Heart left ventricle (tissue), 16 donors: ENCODE measurements at regions not wholly inside any gene's neighbourhood (a gene's known extent, or its start where the extent isn't known, plus 50 kb on each side); places are given as distances from the start of the nearest gene placed in this dataset.

ENCODE experiments used
- ATAC-seq, 4 donors: fragments of 200-7000 bp; cut with Tn5 transposase; one replicate each; pipeline ENCODE4 v1.9.1; 2020 to 2022; ENCODE audit warnings: moderate library complexity in 4 of 4, mild to moderate bottlenecking in 3 of 4, moderate number of reproducible peaks in 1 of 4
- DNase-seq, 5 donors: peaks; one replicate each; pipeline ENCODE4 v3.0.0-alpha.2; 2020
- H3K27ac ChIP-seq, 12 donors: fragments of 200-600 bp; sonication (generic) in 4 of 12; one replicate each; pipeline versions ENCODE4 v1.5.0 to v1.8.0; 2016 to 2022; ENCODE audit warnings: mild to moderate bottlenecking in 2 of 12
- H3K27me3 ChIP-seq, 9 donors: fragments of 200-600 bp; sonication (generic) in 2 of 9; one replicate each; pipeline versions ENCODE4 v1.5.1 to v1.8.0; 2016 to 2022; ENCODE audit warnings: mild to moderate bottlenecking in 3 of 9
- H3K36me3 ChIP-seq, 9 donors: fragments of 200-600 bp; sonication (generic) in 2 of 9; one replicate each; pipeline versions ENCODE4 v1.5.0 to v1.8.0; 2018 to 2022; ENCODE audit warnings: mild to moderate bottlenecking in 2 of 9
- H3K4me1 ChIP-seq, 12 donors: fragments of 200-600 bp; sonication (generic) in 4 of 12; one replicate each; pipeline versions ENCODE4 v1.5.0 to v1.8.0; 2016 to 2022; ENCODE audit warnings: mild to moderate bottlenecking in 3 of 12
- H3K4me3 ChIP-seq, 12 donors: fragments of 200-600 bp; sonication (generic) in 4 of 12; one replicate each; pipeline versions ENCODE4 v1.5.0 to v1.8.0; 2017 to 2022; ENCODE audit warnings: mild to moderate bottlenecking in 9 of 12, moderate library complexity in 4 of 12
- H3K9me3 ChIP-seq, 12 donors: fragments of 200-600 bp; sonication (generic) in 4 of 12; one replicate each; pipeline versions ENCODE4 v1.5.0 to v1.8.0; 2016 to 2022; ENCODE audit warnings: mild to moderate bottlenecking in 1 of 12
- CTCF ChIP-seq, 12 donors: fragments of 200-600 bp; sonication (generic) in 4 of 12; IDR thresholded peaks; one replicate each; pipeline versions ENCODE4 v1.5.0 to v1.8.0; 2018 to 2022; ENCODE audit warnings: antibody characterized with exemption in 12 of 12, mild to moderate bottlenecking in 5 of 12
- POLR2A ChIP-seq, 2 donors: fragments of 450-650 bp; IDR thresholded peaks; one replicate each; pipeline ENCODE4 v1.6.1; 2017; ENCODE audit warnings: antibody characterized with exemption in 2 of 2, mild to moderate bottlenecking in 2 of 2, moderate library complexity in 2 of 2
- WGBS, 4 donors: extraction: QIAGEN DNeasy Blood & Tissue Kit in 2 of 4; methylation state at CpG; one replicate each; pipeline versions ENCODE4 v1.1.5 to v1.1.7; 2013 to 2018; 5-methylcytosine and 5-hydroxymethylcytosine counted together
- intact Hi-C, 10 donors: fragments of 100-400 bp; cut with DNase I; formaldehyde crosslinking; loops; one replicate each; pipeline versions ENCODE4 v1.11.1 to v1.14.2; 2022
- donor health status: ischemic (EF 13 %, LVEDD 7.1; RV severe dilation, severe dysfunction).
- donor health status: healthy with polysubstance abuse.
- donor health status: DM: no; HTN: yes; CAD: no.
- donor health status: DM: no; HTN: no; CAD: no.
- donor health status: ischemic (EF 25% LVEDD 6.9; RV normal size, moderate dysfunction).
- donor health status: ischemic (EF 25% LVEDD 5.7; RV mildly dilated, moderate dysfunction).
- donor health status: healthy.
- donor health status: DM: yes; HTN: yes; CAD: no.
- donor health status: ischemic (EF 35%, LVEDD 5.7; RV mildly dilated, moderate dysfunction).
- donor health status: nonischemic (EF 11% LVEDD 7.7; RV severe dilation, severe dysfunction).
- donor health status: DM: yes; HTN: yes; CAD: no.
- donor health status: PGD.
- donor health status: ischemic (EF 29% LVEDD 5.4; RV normal size, mild dysfunction).
- donor health status: nonischemic (EF 23%, LVEDD 6.1; RV moderate dilation, normal function).

DNA sequence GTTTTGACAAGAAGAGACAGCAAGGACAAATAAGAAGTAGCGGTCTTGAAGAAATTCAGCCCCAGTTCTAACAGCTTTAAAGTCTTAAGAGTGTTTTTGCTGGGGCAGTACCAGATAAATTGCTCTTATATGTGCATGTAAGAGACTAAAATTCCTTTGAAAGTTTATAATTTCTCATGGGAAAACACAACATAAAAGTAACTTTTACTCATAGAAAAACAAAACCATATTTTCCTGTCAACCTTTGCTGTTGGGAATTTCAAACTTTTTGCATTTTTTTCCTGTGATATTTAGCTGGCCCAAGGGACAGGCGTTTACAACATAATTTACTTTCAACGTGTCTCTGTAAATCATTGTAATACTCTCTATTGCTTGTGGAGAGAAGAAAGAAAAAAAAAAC, 767.8 kb upstream of the ZEB2 start:
- Histone ChIP-seq H3K4me1 (peaks cover 0 to 15% (median 0%) of the 10 kb centered on the region in 12 donors), H3K9me3 (no peaks in the 10 kb centered on the region), H3K4me3 (no peak overlapping the region), H3K27me3 (no peaks in the 10 kb centered on the region), H3K27ac (no peak overlapping the region), H3K36me3 (no peaks in the 10 kb centered on the region)
- ATAC-seq (no peak), DNase-seq (no peak)
- intact Hi-C loops = no loop called here
- 56 to 74% (median 58%) methylated on average over 3 of the region's 3 CpGs for WGBS, 4 donors
- TF ChIP-seq CTCF (IDR thresholded peaks at IDR 0.05) (no peak), POLR2A (IDR thresholded peaks at IDR 0.05) (no peak)

- DNase-seq (peak in 1 of 5 donors; percentile 16), ATAC-seq (no peak)
- TF ChIP-seq CTCF (IDR thresholded peaks at IDR 0.05) (no peak), POLR2A (IDR thresholded peaks at IDR 0.05) (no peak)
- H3K4me1 ChIP-seq = peaks cover 0 to 15% (median 0%) of the 10 kb centered on the region in 12 donors
- intact Hi-C loops = no loop called here
- H3K27ac ChIP-seq = no peak overlapping the region
- peaks cover 0 to 9% (median 0%) of the 10 kb centered on the region in 12 donors for H3K9me3 ChIP-seq
- H3K27me3 ChIP-seq = no peaks in the 10 kb centered on the region
- no peak overlapping the region for H3K4me3 ChIP-seq
- H3K36me3 ChIP-seq = no peaks in the 10 kb centered on the region
- WGBS, 4 donors = 39 to 48% (median 43%) methylated on average over 7 of the region's 7 CpGs
Measured at GRCh38 chr2:145286716-145287275, 766.9 kb upstream of the ZEB2 start.

GRCh38 chr2:145284551-145284950, 764.6 kb upstream of the ZEB2 start:
- Histone ChIP-seq H3K27ac (no peak overlapping the region), H3K4me3 (no peak overlapping the region), H3K36me3 (no peaks in the 10 kb centered on the region), H3K9me3 (peaks cover 0 to 9% (median 0%) of the 10 kb centered on the region in 12 donors), H3K27me3 (no peaks in the 10 kb centered on the region), H3K4me1 (peaks cover 0 to 15% (median 0%) of the 10 kb centered on the region in 12 donors)
- TF ChIP-seq CTCF (IDR thresholded peaks at IDR 0.05) (no peak), POLR2A (IDR thresholded peaks at IDR 0.05) (no peak)
- WGBS, 4 donors = 77 to 86% (median 84%) methylated on average over 5 of the region's 5 CpGs
- DNase-seq (no peak), ATAC-seq (no peak)
- intact Hi-C loops = no loop called here

DNA sequence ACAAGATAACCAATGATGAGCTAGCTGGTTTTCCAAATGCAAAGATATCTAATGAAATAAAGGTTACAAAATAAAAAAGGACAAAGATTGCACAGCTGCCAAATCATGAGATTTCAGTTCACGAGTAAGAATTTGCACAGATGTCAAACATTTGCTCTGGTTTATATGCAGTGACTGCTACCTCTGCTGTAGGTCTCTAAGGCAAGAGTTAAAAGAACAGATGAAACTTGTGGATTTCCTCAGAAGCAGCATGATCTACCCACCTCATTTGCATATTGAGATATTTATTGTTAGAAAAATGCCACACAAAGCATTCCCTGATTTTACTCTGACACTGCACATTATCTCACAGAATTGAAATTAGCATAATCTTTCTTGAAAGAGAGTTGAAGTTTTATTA, 763.2 kb upstream of the ZEB2 start:
- WGBS, 4 donors = 54 to 75% (median 62%) methylated on average over 1 of the region's 1 CpG
- intact Hi-C loops = no loop called here
- TF ChIP-seq POLR2A (IDR thresholded peaks at IDR 0.05) (no peak), CTCF (IDR thresholded peaks at IDR 0.05) (no peak)
- DNase-seq = no peak
- Histone ChIP-seq H3K9me3 (peaks cover 0 to 9% (median 0%) of the 10 kb centered on the region in 12 donors), H3K4me3 (no peak overlapping the region), H3K27ac (no peak overlapping the region), H3K27me3 (no peaks in the 10 kb centered on the region), H3K4me1 (peaks cover 0 to 15% (median 0%) of the 10 kb centered on the region in 12 donors), H3K36me3 (no peaks in the 10 kb centered on the region)
- ATAC-seq = no peak
